RWPE1 (cell line): ENCODE measurements at regions not wholly inside any gene's neighbourhood (a gene's known extent, or its start where the extent isn't known, plus 50 kb on each side); places are given as distances from the start of the nearest gene placed in this dataset.

ENCODE experiments used
- CTCF ChIA-PET: fragments of 350-600 bp; sonication (Branson Sonifier 250); formaldehyde crosslinking; extraction: SDS; loops from one replicate; lab custom pipeline; 2021; lab: Yijun Ruan, JAX
- POLR2A ChIA-PET: fragments of 400-600 bp; formaldehyde crosslinking; extraction: SDS; loops from one replicate; lab custom pipeline; 2020; ENCODE audit warnings: antibody characterized with exemption; ENCODE audit not compliant: low non-redundant PET; lab: Yijun Ruan, JAX
- DNase-seq: peaks from one replicate; pipeline ENCODE4 v3.0.0; 2012; ENCODE audit warnings: low spot score
- H3K27ac ChIP-seq: fragments of 450-650 bp; 2 replicates; pipeline ENCODE4 v1.5.1; 2017
- CTCF ChIP-seq: fragments of 450-650 bp; conservative IDR thresholded peaks from 2 replicates; pipeline ENCODE4 v1.5.1; 2017; ENCODE audit warnings: low read depth, mild to moderate bottlenecking

GRCh38 chr17:72184805-72185204 lies 64.0 kb downstream of the SOX9 start:
- DNase-seq, result no peak
- ChIA-PET CTCF (no interaction called here), POLR2A (no interaction called here)

GRCh38 chr17:72185564-72185963 lies 64.7 kb downstream of the SOX9 start:
- ChIA-PET POLR2A (no interaction called here), CTCF (interaction anchor here (0.6 kb wide), 1 partner anchor 24 kb away, joined by 4 read pairs; no protein-coding TSS in a partner anchor)
- H3K27ac ChIP-seq, result no peak overlapping the region
- no peak for DNase-seq
- no peak for TF ChIP-seq CTCF

More at GRCh38 chr17:72184805-72185204, 64.0 kb downstream of the SOX9 start:
- H3K27ac ChIP-seq, result no peak overlapping the region
- no peak for TF ChIP-seq CTCF

GRCh38 chr17:72187556-72187955 lies 66.7 kb downstream of the SOX9 start:
- CTCF ChIA-PET, result interaction anchor here (0.7 kb wide), 1 partner anchor 452 kb away, joined by 4 read pairs; no protein-coding TSS in a partner anchor
- no peak for TF ChIP-seq CTCF
- no peak for DNase-seq
- POLR2A ChIA-PET, result no interaction called here
- no peak overlapping the region for H3K27ac ChIP-seq

GRCh38 chr17:72188801-72189200 lies 68.0 kb downstream of the SOX9 start:
- no peak overlapping the region for H3K27ac ChIP-seq

GRCh38 chr17:72189768-72190593 lies 69.2 kb downstream of the SOX9 start:
- TF ChIP-seq CTCF, result no peak
- no peak overlapping the region for H3K27ac ChIP-seq
- DNase-seq, result no peak
- ChIA-PET POLR2A (no interaction called here), CTCF (interaction anchor here (0.6 kb wide), 1 partner anchor 81 kb away, joined by 3 read pairs; no protein-coding TSS in a partner anchor)

More at GRCh38 chr17:72188801-72189200, 68.0 kb downstream of the SOX9 start:
- ChIA-PET CTCF (no interaction called here), POLR2A (no interaction called here)
- DNase-seq, result no peak
- TF ChIP-seq CTCF, result no peak

GRCh38 chr17:72191356-72191755 lies 70.5 kb downstream of the SOX9 start:
- no peak for DNase-seq
- no peak for TF ChIP-seq CTCF
- H3K27ac ChIP-seq, result no peak overlapping the region
- CTCF ChIA-PET, result no interaction called here
- POLR2A ChIA-PET, result no interaction called here
